Body of pancreas (tissue), 4 donors: ENCODE measurements at regions not wholly inside any gene's neighbourhood (a gene's known extent, or its start where the extent isn't known, plus 50 kb on each side); places are given as distances from the start of the nearest gene placed in this dataset.

Experiments used
- ATAC-seq: fragments of 150-250 bp; one replicate; pipeline ENCODE4 v1.9.1; 2016
- DNase-seq, 4 donors: peaks; one replicate each; pipeline ENCODE4 v3.0.0-alpha.2; 2019
- H3K27ac ChIP-seq, 4 donors: fragments of 200-600 bp; sonication (generic); 1 replicate in 3 of 4; 2 replicates in 1 of 4; pipeline versions ENCODE4 v1.5.1 to v1.6.1; 2016 to 2019; ENCODE audit warnings: mild to moderate bottlenecking in 1 of 4, mixed read lengths in 1 of 4, moderate library complexity in 1 of 4
- H3K27me3 ChIP-seq, 2 donors: fragments of 200-600 bp; sonication (generic); one replicate each; pipeline ENCODE4 v1.6.0; 2016; ENCODE audit warnings: mild to moderate bottlenecking in 1 of 2
- H3K36me3 ChIP-seq, 2 donors: fragments of 200-600 bp; sonication (generic); replicated peaks in 1 of 2; 2 replicates each; pipeline ENCODE4 v1.5.1; 2016; ENCODE audit warnings: low read depth in 2 of 2; ENCODE audit not compliant: insufficient read depth in 1 of 2
- H3K4me1 ChIP-seq: fragments of 200-600 bp; sonication (generic); one replicate; pipeline ENCODE4 v1.6.0; 2016
- H3K4me3 ChIP-seq, 2 donors: fragments of 200-600 bp; sonication (generic); 1 replicate in 1 of 2; 2 replicates in 1 of 2; pipeline ENCODE4 v1.5.1; 2016 to 2019
- H3K9me3 ChIP-seq, 3 donors: fragments of 200-600 bp; sonication (generic); 1 replicate in 2 of 3; 2 replicates in 1 of 3; pipeline ENCODE4 v1.5.1; 2016
- CTCF ChIP-seq, 7 experiments: fragments of 450-650 bp in 4 of 7; fragments of 200-600 bp in 3 of 7; sonication (generic) in 3 of 7; IDR thresholded peaks; one replicate each; pipeline ENCODE4 v1.5.1; 2016 to 2019; ENCODE audit warnings: antibody characterized with exemption in 7 of 7
- POLR2A ChIP-seq, 3 donors: fragments of 450-650 bp; IDR thresholded peaks; one replicate each; pipeline ENCODE4 v1.6.1; 2016; ENCODE audit warnings: antibody characterized with exemption in 3 of 3, mild to moderate bottlenecking in 2 of 3
- WGBS, 2 donors: methylation state at CpG; one replicate each; pipeline ENCODE4 v1.1.5; 2017; 5-methylcytosine and 5-hydroxymethylcytosine counted together
- intact Hi-C: fragments of 100-400 bp; cut with DNase I; formaldehyde crosslinking; loops from one replicate; pipeline ENCODE4 v1.15.1; 2023

- intact Hi-C loops, result no loop called here
- Histone ChIP-seq H3K4me1 (no peaks in the 10 kb centered on the region), H3K4me3 (no peak overlapping the region), H3K27ac (no peak overlapping the region), H3K36me3 (no peaks in the 10 kb centered on the region), H3K27me3 (no peaks in the 10 kb centered on the region), H3K9me3 (no peaks in the 10 kb centered on the region)
- DNase-seq, result no peak
- 82 to 90% methylated on average over 2 of the region's 2 CpGs for WGBS, 2 donors
- no peak for TF ChIP-seq POLR2A (IDR thresholded peaks at IDR 0.05)
- no peak for TF ChIP-seq CTCF (IDR thresholded peaks at IDR 0.05)
- ATAC-seq, result no peak
Observed at GRCh38 chr3:28590216-28590615, 241.6 kb upstream of the AZI2 start.

- 43 to 74% methylated on average over 3 of the region's 3 CpGs for WGBS, 2 donors
Observed at GRCh38 chr3:28590860-28591259, 242.2 kb upstream of the AZI2 start.

GRCh38 chr3:28595372-28595771, 246.7 kb upstream of the AZI2 start:
- intact Hi-C loops, result no loop called here
- Histone ChIP-seq H3K27ac (no peak overlapping the region), H3K4me3 (no peak overlapping the region), H3K4me1 (no peaks in the 10 kb centered on the region), H3K9me3 (no peaks in the 10 kb centered on the region), H3K27me3 (no peaks in the 10 kb centered on the region), H3K36me3 (no peaks in the 10 kb centered on the region)
- no peak for ATAC-seq
- DNase-seq, result no peak
- WGBS, 2 donors, result 90 to 93% methylated on average over 4 of the region's 4 CpGs
- TF ChIP-seq CTCF (IDR thresholded peaks at IDR 0.05) (no peak), POLR2A (IDR thresholded peaks at IDR 0.05) (no peak)

More at GRCh38 chr3:28590860-28591259, 242.2 kb upstream of the AZI2 start:
- TF ChIP-seq POLR2A (IDR thresholded peaks at IDR 0.05) (no peak), CTCF (IDR thresholded peaks at IDR 0.05) (no peak)
- no peak overlapping the region for H3K4me3 ChIP-seq
- no peak for DNase-seq
- intact Hi-C loops, result no loop called here
- no peaks in the 10 kb centered on the region for H3K27me3 ChIP-seq
- no peaks in the 10 kb centered on the region for H3K4me1 ChIP-seq
- no peak overlapping the region for H3K27ac ChIP-seq
- H3K36me3 ChIP-seq, result no peaks in the 10 kb centered on the region
- no peak for ATAC-seq
- H3K9me3 ChIP-seq, result no peaks in the 10 kb centered on the region

DNA sequence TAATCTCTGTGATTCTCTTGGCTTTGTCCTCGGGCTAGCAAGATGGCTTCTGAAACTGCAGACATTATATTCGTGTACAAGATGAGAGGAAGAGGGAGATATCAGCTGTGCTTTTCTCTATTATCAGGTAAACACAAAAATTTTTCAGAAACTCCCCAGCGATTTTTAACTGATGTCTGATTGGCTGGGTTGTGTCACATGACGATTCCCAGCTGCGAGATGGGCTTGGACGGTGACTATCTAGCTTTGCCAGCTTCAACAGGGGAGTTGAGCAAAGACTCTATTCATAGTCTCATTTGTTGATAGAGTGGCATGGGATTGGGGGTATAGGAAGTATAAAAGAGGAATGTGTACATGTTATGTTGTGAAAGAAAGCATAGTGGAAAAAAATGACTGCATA, 248.8 kb upstream of the AZI2 start:
- H3K4me1 ChIP-seq, result peaks cover 10% of the 10 kb centered on the region
- WGBS, 2 donors, result 79 to 89% methylated on average over 6 of the region's 6 CpGs
- intact Hi-C loops, result no loop called here
- H3K27me3 ChIP-seq, result no peaks in the 10 kb centered on the region
- H3K36me3 ChIP-seq, result no peaks in the 10 kb centered on the region
- H3K27ac ChIP-seq, result no peak overlapping the region
- no peaks in the 10 kb centered on the region for H3K9me3 ChIP-seq
- DNase-seq, result no peak
- ATAC-seq, result no peak
- H3K4me3 ChIP-seq, result no peak overlapping the region
- no peak for TF ChIP-seq POLR2A (IDR thresholded peaks at IDR 0.05)
- no peak for TF ChIP-seq CTCF (IDR thresholded peaks at IDR 0.05)

GRCh38 chr3:28598165-28598564, 249.5 kb upstream of the AZI2 start:
- WGBS, 2 donors, result 87 to 92% methylated on average over 4 of the region's 4 CpGs
- intact Hi-C loops, result no loop called here
- ATAC-seq (no peak), DNase-seq (no peak)
- TF ChIP-seq POLR2A (IDR thresholded peaks at IDR 0.05), result no peak
- TF ChIP-seq CTCF (IDR thresholded peaks at IDR 0.05), result no peak
- no peak overlapping the region for H3K4me3 ChIP-seq
- no peaks in the 10 kb centered on the region for H3K36me3 ChIP-seq
- no peaks in the 10 kb centered on the region for H3K27me3 ChIP-seq
- no peak overlapping the region for H3K27ac ChIP-seq
- H3K4me1 ChIP-seq, result peaks cover 10% of the 10 kb centered on the region
- no peaks in the 10 kb centered on the region for H3K9me3 ChIP-seq
